ENCODE measurements at regions not wholly inside any gene's neighbourhood (a gene's known extent, or its start where the extent isn't known, plus 50 kb on each side); places are given as distances from the start of the nearest gene placed in this dataset.

DNA sequence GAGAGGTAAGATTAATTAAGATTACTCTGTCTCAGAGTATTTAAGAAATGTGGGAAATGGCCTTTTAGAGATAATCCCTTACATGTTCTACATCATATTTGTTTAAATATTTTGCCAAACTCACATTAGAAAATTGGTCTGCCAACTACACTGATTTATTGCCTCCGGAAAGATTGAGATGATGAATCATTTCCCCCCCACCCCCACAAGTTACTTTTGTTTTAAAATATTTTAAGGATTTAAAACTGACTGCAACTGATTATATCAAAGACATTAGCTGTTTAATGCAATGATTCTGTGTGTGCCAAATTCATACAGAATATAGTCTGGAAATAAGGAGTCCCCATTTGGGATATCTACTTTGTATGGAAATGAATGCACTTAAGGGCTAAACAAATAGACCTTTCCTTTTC is 674.4 kb downstream of the PRR16 start:
- Histone ChIP-seq H3K27ac (ENCODE audit: low read length) (no peak overlapping the region), H3K27me3 (ENCODE audit: control insufficient read depth, insufficient read depth, low read length) (no peaks in the 10 kb centered on the region), H3K4me1 (ENCODE audit: control insufficient read depth, insufficient read depth, low read length) (no peaks in the 10 kb centered on the region), H3K36me3 (ENCODE audit: control insufficient read depth, insufficient read depth, low read length) (no peaks in the 10 kb centered on the region), H3K4me3 (ENCODE audit: low read length) (no peak overlapping the region), H3K9me3 (ENCODE audit: control insufficient read depth, low read depth, low read length) (no peaks in the 10 kb centered on the region)
- WGBS (ENCODE audit: insufficient coverage, low lambda C conversion rate) = 83% methylated on average over 1 of the region's 1 CpG
- no peak for DNase-seq

DNA sequence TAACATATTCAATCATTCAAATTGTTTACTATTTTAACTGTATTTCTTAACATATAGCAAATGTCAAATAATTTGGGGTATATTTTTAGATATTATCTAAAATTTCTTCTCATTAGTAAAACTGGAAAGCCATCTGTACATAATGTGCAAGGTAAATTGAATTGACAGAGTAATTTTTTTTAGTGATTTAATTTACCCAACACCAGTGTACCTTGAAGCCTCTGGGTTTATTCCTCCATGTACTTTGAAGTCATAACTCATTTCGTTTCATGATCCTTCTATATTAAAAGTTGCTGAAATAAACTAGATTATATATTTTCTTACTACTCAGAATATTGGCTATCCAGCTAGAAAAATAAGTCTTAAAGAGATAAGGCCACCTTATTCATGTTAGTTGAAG is 674.9 kb downstream of the PRR16 start:
- no peak overlapping the region for H3K27ac ChIP-seq (ENCODE audit: low read length)
- no peaks in the 10 kb centered on the region for H3K4me1 ChIP-seq (ENCODE audit: control insufficient read depth, insufficient read depth, low read length)
- 50% methylated on average over 1 of the region's 1 CpG for WGBS (ENCODE audit: insufficient coverage, low lambda C conversion rate)
- no peaks in the 10 kb centered on the region for H3K27me3 ChIP-seq (ENCODE audit: control insufficient read depth, insufficient read depth, low read length)
- DNase-seq = no peak
- H3K4me3 ChIP-seq (ENCODE audit: low read length) = no peak overlapping the region
- H3K9me3 ChIP-seq (ENCODE audit: control insufficient read depth, low read depth, low read length) = no peaks in the 10 kb centered on the region
- no peaks in the 10 kb centered on the region for H3K36me3 ChIP-seq (ENCODE audit: control insufficient read depth, insufficient read depth, low read length)

- Histone ChIP-seq H3K4me1 (ENCODE audit: control insufficient read depth, insufficient read depth, low read length) (no peaks in the 10 kb centered on the region), H3K27ac (ENCODE audit: low read length) (no peak overlapping the region), H3K36me3 (ENCODE audit: control insufficient read depth, insufficient read depth, low read length) (no peaks in the 10 kb centered on the region), H3K4me3 (ENCODE audit: low read length) (no peak overlapping the region), H3K27me3 (ENCODE audit: control insufficient read depth, insufficient read depth, low read length) (no peaks in the 10 kb centered on the region), H3K9me3 (ENCODE audit: control insufficient read depth, low read depth, low read length) (no peaks in the 10 kb centered on the region)
- no CpG with 5 or more reads among the region's 1 CpG for WGBS (ENCODE audit: insufficient coverage, low lambda C conversion rate)
- DNase-seq = no peak
These were observed 680.7 kb downstream of the PRR16 start for GRCh38 chr5:121144764-121145163.

- 100% methylated on average over 1 of the region's 2 CpGs for WGBS (ENCODE audit: insufficient coverage, low lambda C conversion rate)
These were observed 687.4 kb downstream of the PRR16 start for GRCh38 chr5:121151534-121151933.

GRCh38 chr5:121152411-121152810 is 688.3 kb downstream of the PRR16 start:
- no peak for DNase-seq
- Histone ChIP-seq H3K9me3 (ENCODE audit: control insufficient read depth, low read depth, low read length) (no peaks in the 10 kb centered on the region), H3K4me1 (ENCODE audit: control insufficient read depth, insufficient read depth, low read length) (no peaks in the 10 kb centered on the region), H3K4me3 (ENCODE audit: low read length) (no peak overlapping the region), H3K27ac (ENCODE audit: low read length) (no peak overlapping the region), H3K36me3 (ENCODE audit: control insufficient read depth, insufficient read depth, low read length) (no peaks in the 10 kb centered on the region), H3K27me3 (ENCODE audit: control insufficient read depth, insufficient read depth, low read length) (no peaks in the 10 kb centered on the region)

More at GRCh38 chr5:121151534-121151933, 687.4 kb downstream of the PRR16 start:
- H3K4me3 ChIP-seq (ENCODE audit: low read length) = no peak overlapping the region
- no peaks in the 10 kb centered on the region for H3K4me1 ChIP-seq (ENCODE audit: control insufficient read depth, insufficient read depth, low read length)
- no peak for DNase-seq
- no peaks in the 10 kb centered on the region for H3K36me3 ChIP-seq (ENCODE audit: control insufficient read depth, insufficient read depth, low read length)
- no peak overlapping the region for H3K27ac ChIP-seq (ENCODE audit: low read length)
- H3K27me3 ChIP-seq (ENCODE audit: control insufficient read depth, insufficient read depth, low read length) = no peaks in the 10 kb centered on the region
- H3K9me3 ChIP-seq (ENCODE audit: control insufficient read depth, low read depth, low read length) = no peaks in the 10 kb centered on the region

DNA sequence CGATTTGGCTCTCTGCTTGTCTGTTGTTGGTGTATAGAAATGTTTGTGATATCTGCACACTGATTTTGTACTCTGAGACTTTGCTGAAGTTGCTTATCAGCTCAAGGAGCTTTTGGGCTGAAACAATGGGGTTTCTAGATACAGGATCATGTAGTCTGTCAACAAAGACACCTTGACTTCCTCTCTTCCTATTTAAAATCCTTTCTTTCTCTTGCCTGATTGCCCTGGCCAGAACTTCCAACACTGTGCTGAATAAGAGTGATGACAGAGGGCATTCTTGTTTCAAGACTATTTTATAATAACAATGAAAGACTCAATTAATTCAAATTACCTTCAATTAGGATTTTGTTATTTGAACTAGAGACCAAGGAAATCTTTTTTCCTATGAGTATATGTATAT is 692.5 kb downstream of the PRR16 start:
- Histone ChIP-seq H3K4me1 (ENCODE audit: control insufficient read depth, insufficient read depth, low read length) (no peaks in the 10 kb centered on the region), H3K4me3 (ENCODE audit: low read length) (no peak overlapping the region), H3K27me3 (ENCODE audit: control insufficient read depth, insufficient read depth, low read length) (no peaks in the 10 kb centered on the region), H3K27ac (ENCODE audit: low read length) (no peak overlapping the region), H3K36me3 (ENCODE audit: control insufficient read depth, insufficient read depth, low read length) (no peaks in the 10 kb centered on the region), H3K9me3 (ENCODE audit: control insufficient read depth, low read depth, low read length) (no peaks in the 10 kb centered on the region)
- DNase-seq = no peak
- WGBS (ENCODE audit: insufficient coverage, low lambda C conversion rate) = no CpG with 5 or more reads among the region's 1 CpG

- Histone ChIP-seq H3K4me1 (ENCODE audit: control insufficient read depth, insufficient read depth, low read length) (no peaks in the 10 kb centered on the region), H3K36me3 (ENCODE audit: control insufficient read depth, insufficient read depth, low read length) (no peaks in the 10 kb centered on the region), H3K27ac (ENCODE audit: low read length) (no peak overlapping the region), H3K9me3 (ENCODE audit: control insufficient read depth, low read depth, low read length) (no peaks in the 10 kb centered on the region), H3K27me3 (ENCODE audit: control insufficient read depth, insufficient read depth, low read length) (no peaks in the 10 kb centered on the region), H3K4me3 (ENCODE audit: low read length) (no peak overlapping the region)
- DNase-seq = no peak
These were observed 693.2 kb upstream of the FTMT start for GRCh38 chr5:121158451-121158850.

DNA sequence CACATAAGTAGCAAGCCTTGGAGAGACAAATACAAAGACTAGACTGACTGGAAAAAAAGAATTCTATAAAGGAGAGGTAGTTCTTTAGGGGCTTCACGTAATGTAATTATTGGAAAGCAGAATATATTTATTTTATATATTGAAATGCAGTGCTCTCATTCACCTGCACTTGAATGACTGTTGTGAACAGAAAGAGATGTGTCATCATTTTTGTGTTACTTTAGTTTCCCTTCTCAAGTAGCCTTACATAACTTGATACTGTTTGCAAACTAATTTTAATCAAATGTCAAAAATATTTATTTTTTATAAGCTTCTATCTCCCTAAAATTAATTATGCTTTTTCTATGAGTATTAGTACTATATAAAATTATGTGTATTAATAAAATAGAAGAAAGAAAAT is 691.1 kb upstream of the FTMT start:
- no peak for DNase-seq
- H3K4me3 ChIP-seq (ENCODE audit: low read length) = no peak overlapping the region
- H3K36me3 ChIP-seq (ENCODE audit: control insufficient read depth, insufficient read depth, low read length) = no peaks in the 10 kb centered on the region
- WGBS (ENCODE audit: insufficient coverage, low lambda C conversion rate) = no CpG with 5 or more reads among the region's 1 CpG
- no peak overlapping the region for H3K27ac ChIP-seq (ENCODE audit: low read length)
- H3K4me1 ChIP-seq (ENCODE audit: control insufficient read depth, insufficient read depth, low read length) = no peaks in the 10 kb centered on the region
- H3K9me3 ChIP-seq (ENCODE audit: control insufficient read depth, low read depth, low read length) = no peaks in the 10 kb centered on the region
- H3K27me3 ChIP-seq (ENCODE audit: control insufficient read depth, insufficient read depth, low read length) = no peaks in the 10 kb centered on the region

- no peaks in the 10 kb centered on the region for H3K27me3 ChIP-seq (ENCODE audit: control insufficient read depth, insufficient read depth, low read length)
- no peaks in the 10 kb centered on the region for H3K36me3 ChIP-seq (ENCODE audit: control insufficient read depth, insufficient read depth, low read length)
- no peak overlapping the region for H3K4me3 ChIP-seq (ENCODE audit: low read length)
- H3K4me1 ChIP-seq (ENCODE audit: control insufficient read depth, insufficient read depth, low read length) = no peaks in the 10 kb centered on the region
- H3K9me3 ChIP-seq (ENCODE audit: control insufficient read depth, low read depth, low read length) = no peaks in the 10 kb centered on the region
- DNase-seq = no peak
- 94% methylated on average over 2 of the region's 10 CpGs for WGBS (ENCODE audit: insufficient coverage, low lambda C conversion rate)
- no peak overlapping the region for H3K27ac ChIP-seq (ENCODE audit: low read length)
These were observed 687.0 kb upstream of the FTMT start for GRCh38 chr5:121164632-121165031.

GRCh38 chr5:121171361-121171760 is 680.3 kb upstream of the FTMT start:
- no peak overlapping the region for H3K4me3 ChIP-seq (ENCODE audit: low read length)
- no peaks in the 10 kb centered on the region for H3K4me1 ChIP-seq (ENCODE audit: control insufficient read depth, insufficient read depth, low read length)
- no peaks in the 10 kb centered on the region for H3K27me3 ChIP-seq (ENCODE audit: control insufficient read depth, insufficient read depth, low read length)
- no peak overlapping the region for H3K27ac ChIP-seq (ENCODE audit: low read length)
- no peaks in the 10 kb centered on the region for H3K9me3 ChIP-seq (ENCODE audit: control insufficient read depth, low read depth, low read length)
- H3K36me3 ChIP-seq (ENCODE audit: control insufficient read depth, insufficient read depth, low read length) = no peaks in the 10 kb centered on the region
- no peak for DNase-seq

DNA sequence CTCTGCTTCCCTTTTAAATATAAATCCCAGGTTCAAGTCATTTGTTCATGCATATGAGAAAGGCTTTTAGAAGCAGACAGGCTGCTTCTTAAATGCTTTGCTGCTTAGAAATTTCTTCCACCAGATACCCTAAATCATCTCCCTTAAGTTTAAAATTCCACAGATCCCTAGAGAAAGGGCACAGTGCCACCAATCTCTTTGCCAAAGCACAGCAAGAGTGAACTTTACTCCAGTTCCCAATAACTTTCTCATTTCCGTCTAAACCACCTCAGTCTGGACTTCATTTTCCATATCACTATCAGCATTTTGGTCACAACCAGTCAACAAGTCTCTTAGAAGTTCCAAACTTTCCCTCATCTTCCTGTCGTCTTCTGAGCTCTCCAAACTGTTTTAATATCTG is 679.8 kb upstream of the FTMT start:
- H3K36me3 ChIP-seq (ENCODE audit: control insufficient read depth, insufficient read depth, low read length) = no peaks in the 10 kb centered on the region
- no peak overlapping the region for H3K4me3 ChIP-seq (ENCODE audit: low read length)
- 71% methylated on average over 1 of the region's 2 CpGs for WGBS (ENCODE audit: insufficient coverage, low lambda C conversion rate)
- DNase-seq = no peak
- no peak overlapping the region for H3K27ac ChIP-seq (ENCODE audit: low read length)
- H3K27me3 ChIP-seq (ENCODE audit: control insufficient read depth, insufficient read depth, low read length) = no peaks in the 10 kb centered on the region
- H3K9me3 ChIP-seq (ENCODE audit: control insufficient read depth, low read depth, low read length) = no peaks in the 10 kb centered on the region
- no peaks in the 10 kb centered on the region for H3K4me1 ChIP-seq (ENCODE audit: control insufficient read depth, insufficient read depth, low read length)

Measured in large intestine (tissue), 3 donors.